ENCODE measurements at regions not wholly inside any gene's neighbourhood (a gene's known extent, or its start where the extent isn't known, plus 50 kb on each side); places are given as distances from the start of the nearest gene placed in this dataset.

- TF ChIP-seq POLR2A (IDR thresholded peaks at IDR 0.05; ENCODE audit: low read depth, low read length) (no peak), POLR2AphosphoS5 (IDR thresholded peaks at IDR 0.05; ENCODE audit: low read depth, low read length) (no peak)
Measured at GRCh38 chr3:159555205-159555604, 433.4 kb upstream of the IL12A start.

Data from GM12892 (cell line).